ENCODE measurements at regions not wholly inside any gene's neighbourhood (a gene's known extent, or its start where the extent isn't known, plus 50 kb on each side); places are given as distances from the start of the nearest gene placed in this dataset.

DNA sequence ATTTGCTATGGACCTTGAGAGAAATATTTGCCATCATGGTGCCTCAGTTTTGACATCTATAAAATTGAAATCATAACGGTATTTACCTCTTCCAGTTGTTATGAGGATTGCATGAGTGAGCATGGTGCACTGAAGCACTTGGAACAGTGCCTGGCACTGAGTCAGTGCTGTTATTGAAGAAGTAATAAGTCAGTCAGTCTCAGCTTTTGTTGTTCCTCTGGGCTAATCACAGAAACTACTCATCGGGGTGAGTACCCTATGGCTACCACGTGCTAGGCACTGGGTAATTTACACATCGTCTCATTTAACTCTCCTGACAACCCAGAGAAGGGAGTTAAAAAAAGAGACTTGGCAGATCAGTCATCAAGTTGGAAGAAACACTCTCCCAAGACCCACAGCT, 159.5 kb upstream of the NRXN3 start:
- TF ChIP-seq EZH2 (IDR thresholded peaks at IDR 0.05; ENCODE audit: insufficient read depth, poor library complexity, severe bottlenecking): no peak
- no peak for TF ChIP-seq EZH2phosphoT487 (IDR thresholded peaks at IDR 0.05; ENCODE audit: insufficient read depth, low read depth)
